Muscle layer of duodenum (tissue), 2 donors: ENCODE measurements at regions not wholly inside any gene's neighbourhood (a gene's known extent, or its start where the extent isn't known, plus 50 kb on each side); places are given as distances from the start of the nearest gene placed in this dataset.
A peak's percentile ranks its signal among the peaks of the same experiment; 100 is the strongest.

Source experiments
- H3K27ac ChIP-seq: one replicate; pipeline ENCODE4 v1.7.0; 2013; ENCODE audit warnings: mild to moderate bottlenecking, low read length
- H3K27me3 ChIP-seq: one replicate; pipeline ENCODE4 v1.7.0; 2013; ENCODE audit warnings: low read depth, mild to moderate bottlenecking, control low read depth, low read length
- H3K36me3 ChIP-seq, 2 donors: one replicate each; pipeline ENCODE4 v1.7.0; 2013; ENCODE audit warnings: low read length in 2 of 2, control low read depth in 1 of 2, mild to moderate bottlenecking in 1 of 2; ENCODE audit not compliant: insufficient read depth in 2 of 2, control insufficient read depth in 1 of 2
- H3K4me1 ChIP-seq, 2 donors: one replicate each; pipeline ENCODE4 v1.7.0; 2013; ENCODE audit warnings: low read length in 2 of 2, mild to moderate bottlenecking in 2 of 2, control low read depth in 1 of 2, moderate library complexity in 1 of 2; ENCODE audit not compliant: insufficient read depth in 2 of 2, control insufficient read depth in 1 of 2
- H3K4me3 ChIP-seq, 2 donors: one replicate each; pipeline ENCODE4 v1.7.0; 2013; ENCODE audit warnings: low read length in 2 of 2, low read depth in 1 of 2, mild to moderate bottlenecking in 1 of 2
- H3K9me3 ChIP-seq, 2 donors: one replicate each; pipeline ENCODE4 v1.7.0; 2013; ENCODE audit warnings: low read length in 2 of 2, control low read depth in 1 of 2, mild to moderate bottlenecking in 1 of 2; ENCODE audit not compliant: control insufficient read depth in 1 of 2
- donor health status: healthy.

GRCh38 chr4:125365731-125366130, 51.0 kb downstream of the FAT4 start:
- Histone ChIP-seq H3K4me1 (peaks cover 0 to 8% of the 10 kb centered on the region in 2 donors), H3K4me3 (no peak overlapping the region), H3K27ac (no peak overlapping the region), H3K36me3 (no peaks in the 10 kb centered on the region), H3K9me3 (no peaks in the 10 kb centered on the region), H3K27me3 (no peaks in the 10 kb centered on the region)

GRCh38 chr4:125368146-125368545, 53.4 kb downstream of the FAT4 start:
- H3K27me3 ChIP-seq: no peaks in the 10 kb centered on the region
- H3K9me3 ChIP-seq: no peaks in the 10 kb centered on the region
- H3K36me3 ChIP-seq: no peaks in the 10 kb centered on the region
- peaks cover 0 to 8% of the 10 kb centered on the region in 2 donors for H3K4me1 ChIP-seq
- no peak overlapping the region for H3K27ac ChIP-seq
- H3K4me3 ChIP-seq: no peak overlapping the region

GRCh38 chr4:125368671-125369081, 53.9 kb downstream of the FAT4 start:
- Histone ChIP-seq H3K9me3 (no peaks in the 10 kb centered on the region), H3K27ac (peak overlapping the region; percentile 68), H3K4me3 (peak overlapping the region; percentile 49 to 56), H3K36me3 (no peaks in the 10 kb centered on the region), H3K27me3 (no peaks in the 10 kb centered on the region), H3K4me1 (peaks cover 0 to 8% of the 10 kb centered on the region in 2 donors)

DNA sequence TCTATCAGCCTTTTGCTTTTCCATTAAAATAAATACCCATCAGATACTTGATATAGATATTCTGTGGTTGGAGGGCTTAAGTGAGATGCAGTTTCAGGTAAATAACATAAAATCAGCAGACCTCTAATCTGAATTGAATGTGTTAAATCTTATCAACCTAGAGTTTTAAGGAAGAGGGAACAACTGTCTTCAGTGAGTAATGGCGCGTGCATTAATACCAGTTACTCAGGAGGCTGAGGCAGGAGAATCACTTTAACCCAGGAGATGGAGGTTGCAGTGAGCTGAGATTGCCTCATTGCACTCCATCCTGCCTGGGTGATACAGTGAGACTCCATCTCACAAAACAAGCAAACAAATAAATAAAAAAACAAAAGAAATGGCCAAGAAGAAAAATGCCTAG, 54.3 kb downstream of the FAT4 start:
- Histone ChIP-seq H3K4me1 (peaks cover 0 to 8% of the 10 kb centered on the region in 2 donors), H3K27me3 (no peaks in the 10 kb centered on the region), H3K36me3 (no peaks in the 10 kb centered on the region), H3K9me3 (no peaks in the 10 kb centered on the region), H3K4me3 (peak overlapping the region; percentile 49 to 56), H3K27ac (peak overlapping the region; percentile 68)

DNA sequence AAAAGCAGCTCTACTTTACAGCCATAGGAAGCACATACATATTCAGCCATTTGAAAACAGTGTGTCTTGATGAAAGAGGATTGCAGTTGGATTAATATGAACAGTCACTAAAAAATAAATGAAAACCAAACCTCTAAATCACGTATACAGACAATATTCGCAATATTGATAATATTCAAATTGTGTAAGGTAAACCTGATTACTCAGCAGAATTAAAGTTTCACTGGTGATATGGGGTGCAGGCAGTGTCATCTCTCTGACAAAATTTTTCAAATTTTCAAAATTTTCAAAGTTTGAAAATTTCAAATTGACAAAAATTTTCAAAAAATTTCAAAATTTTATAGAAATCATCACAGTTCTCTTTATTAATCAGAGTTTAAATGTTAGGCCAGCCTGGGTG, 55.7 kb downstream of the FAT4 start:
- H3K4me3 ChIP-seq: no peak overlapping the region
- H3K4me1 ChIP-seq: peaks cover 0 to 8% of the 10 kb centered on the region in 2 donors
- no peaks in the 10 kb centered on the region for H3K9me3 ChIP-seq
- H3K36me3 ChIP-seq: no peaks in the 10 kb centered on the region
- no peaks in the 10 kb centered on the region for H3K27me3 ChIP-seq
- H3K27ac ChIP-seq: no peak overlapping the region

GRCh38 chr4:125382995-125383394, 68.2 kb downstream of the FAT4 start:
- Histone ChIP-seq H3K27me3 (no peaks in the 10 kb centered on the region), H3K27ac (no peak overlapping the region), H3K36me3 (no peaks in the 10 kb centered on the region), H3K4me3 (no peak overlapping the region), H3K4me1 (peaks cover 0 to 3% of the 10 kb centered on the region in 2 donors), H3K9me3 (no peaks in the 10 kb centered on the region)

GRCh38 chr4:125387770-125388169, 73.0 kb downstream of the FAT4 start:
- peak overlapping the region; percentile 3 for H3K27ac ChIP-seq
- no peaks in the 10 kb centered on the region for H3K27me3 ChIP-seq
- no peak overlapping the region for H3K4me3 ChIP-seq
- H3K9me3 ChIP-seq: no peaks in the 10 kb centered on the region
- peaks cover 0 to 14% of the 10 kb centered on the region in 2 donors for H3K4me1 ChIP-seq
- no peaks in the 10 kb centered on the region for H3K36me3 ChIP-seq

DNA sequence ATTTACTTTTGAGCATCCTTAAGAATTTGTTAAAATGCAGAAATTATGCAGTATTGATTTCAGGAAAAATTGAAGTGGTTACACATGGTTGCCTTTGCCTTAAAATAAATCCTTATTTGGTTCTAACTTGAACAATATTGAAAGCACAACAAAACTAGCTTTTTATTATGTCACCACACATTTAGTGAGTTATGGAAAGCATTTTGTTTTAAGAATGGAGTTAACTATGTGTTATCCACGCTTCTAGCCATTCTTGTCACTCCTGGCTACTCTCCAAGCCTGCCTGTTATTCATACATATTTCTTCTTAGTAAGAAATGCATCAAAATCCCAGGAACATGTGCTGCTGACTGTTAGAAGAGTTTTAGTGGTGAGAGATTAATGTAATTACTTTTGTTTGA, 73.9 kb downstream of the FAT4 start:
- H3K9me3 ChIP-seq: no peaks in the 10 kb centered on the region
- no peaks in the 10 kb centered on the region for H3K27me3 ChIP-seq
- peak overlapping the region; percentile 91 for H3K27ac ChIP-seq
- H3K4me1 ChIP-seq: peaks cover 0 to 18% of the 10 kb centered on the region in 2 donors
- no peak overlapping the region for H3K4me3 ChIP-seq
- H3K36me3 ChIP-seq: no peaks in the 10 kb centered on the region

- H3K4me3 ChIP-seq: no peak overlapping the region
- H3K27ac ChIP-seq: peak overlapping the region; percentile 91
- no peaks in the 10 kb centered on the region for H3K9me3 ChIP-seq
- H3K36me3 ChIP-seq: no peaks in the 10 kb centered on the region
- no peaks in the 10 kb centered on the region for H3K27me3 ChIP-seq
- peaks cover 0 to 18% of the 10 kb centered on the region in 2 donors for H3K4me1 ChIP-seq
Measured at GRCh38 chr4:125389713-125390112, 75.0 kb downstream of the FAT4 start.

DNA sequence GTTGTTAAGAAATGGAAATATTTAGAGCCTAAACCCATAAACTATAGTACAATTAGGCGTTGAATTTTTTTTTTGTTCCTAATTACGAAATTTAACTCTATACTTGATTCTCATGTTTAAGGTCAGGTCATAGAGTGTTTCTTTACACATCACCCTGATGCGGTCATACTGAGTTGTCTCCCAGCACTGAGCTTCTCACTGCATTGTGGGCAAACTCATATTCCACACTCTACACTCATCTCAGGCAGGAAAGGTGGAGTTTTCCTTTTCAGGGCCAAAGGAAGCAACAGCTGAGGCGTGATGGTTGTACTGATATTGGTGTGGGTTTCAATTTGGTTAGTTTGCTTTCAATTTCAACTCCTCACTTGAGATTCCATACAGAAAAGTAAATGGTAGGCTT, 75.4 kb downstream of the FAT4 start:
- Histone ChIP-seq H3K4me1 (peaks cover 0 to 18% of the 10 kb centered on the region in 2 donors), H3K27ac (peak overlapping the region; percentile 91), H3K9me3 (no peaks in the 10 kb centered on the region), H3K36me3 (no peaks in the 10 kb centered on the region), H3K4me3 (peak overlapping the region in 1 of 2 donors; percentile 2), H3K27me3 (no peaks in the 10 kb centered on the region)

- no peaks in the 10 kb centered on the region for H3K27me3 ChIP-seq
- H3K36me3 ChIP-seq: no peaks in the 10 kb centered on the region
- peak overlapping the region; percentile 91 for H3K27ac ChIP-seq
- H3K9me3 ChIP-seq: no peaks in the 10 kb centered on the region
- no peak overlapping the region for H3K4me3 ChIP-seq
- H3K4me1 ChIP-seq: peaks cover 0 to 18% of the 10 kb centered on the region in 2 donors
Measured at GRCh38 chr4:125390727-125391126, 76.0 kb downstream of the FAT4 start.

- Histone ChIP-seq H3K36me3 (no peaks in the 10 kb centered on the region), H3K9me3 (no peaks in the 10 kb centered on the region), H3K27me3 (no peaks in the 10 kb centered on the region), H3K27ac (no peak overlapping the region), H3K4me1 (peaks cover 0 to 22% of the 10 kb centered on the region in 2 donors), H3K4me3 (no peak overlapping the region)
Measured at GRCh38 chr4:125392694-125393093, 77.9 kb downstream of the FAT4 start.
